HL-60 (cell line): ENCODE measurements at regions not wholly inside any gene's neighbourhood (a gene's known extent, or its start where the extent isn't known, plus 50 kb on each side); places are given as distances from the start of the nearest gene placed in this dataset.

Experiments
- DNase-seq, 2 experiments: peaks; one replicate each; pipeline ENCODE4 v3.0.0-alpha.2; 2010 to 2020; ENCODE audit warnings: low read depth in 1 of 2, low spot score in 1 of 2
- H3K27ac ChIP-seq: fragments of 250-450 bp; sonication (Bioruptor Pico); replicated peaks from 2 replicates; pipeline ENCODE4 v1.5.1; 2020; ENCODE audit warnings: mild to moderate bottlenecking, moderate library complexity
- H3K27me3 ChIP-seq: fragments of 250-450 bp; sonication (Bioruptor Pico); 2 replicates; pipeline ENCODE4 v1.5.1; 2021; ENCODE audit warnings: mild to moderate bottlenecking, moderate library complexity; ENCODE audit not compliant: insufficient read depth, poor library complexity, severe bottlenecking
- H3K4me3 ChIP-seq: replicated peaks from 2 replicates; pipeline ENCODE4 v1.5.1; 2011; ENCODE audit warnings: mild to moderate bottlenecking, control low read depth, low read length; ENCODE audit not compliant: insufficient read depth
- CTCF ChIP-seq: IDR thresholded peaks from one replicate; pipeline ENCODE4 v1.5.1; 2011; ENCODE audit warnings: low read length, control low read depth, inconsistent platforms; ENCODE audit not compliant: insufficient read depth
- GABPA ChIP-seq: IDR thresholded peaks from 2 replicates; pipeline ENCODE4 v1.6.1; 2012; ENCODE audit warnings: low read depth
- POLR2AphosphoS5 ChIP-seq: IDR thresholded peaks from 2 replicates; pipeline ENCODE4 v1.6.1; 2012; ENCODE audit warnings: low read depth
- REST ChIP-seq: IDR thresholded peaks from 2 replicates; pipeline ENCODE4 v1.6.1; 2012; ENCODE audit warnings: low read depth; ENCODE audit not compliant: insufficient replicate concordance
- SPI1 ChIP-seq: IDR thresholded peaks from 2 replicates; pipeline ENCODE4 v1.6.1; 2012; ENCODE audit warnings: low read depth, mild to moderate bottlenecking, borderline replicate concordance

GRCh38 chr6:22442826-22443225, 126.5 kb upstream of the HDGFL1 start:
- Histone ChIP-seq H3K27me3 (no peaks in the 10 kb centered on the region), H3K4me3 (no peak overlapping the region), H3K27ac (no peak overlapping the region)
- no peak for DNase-seq
- no peak for TF ChIP-seq SPI1

GRCh38 chr6:22444330-22444729, 125.0 kb upstream of the HDGFL1 start:
- Histone ChIP-seq H3K27me3 (no peaks in the 10 kb centered on the region), H3K27ac (no peak overlapping the region), H3K4me3 (no peak overlapping the region)
- no peak for DNase-seq
- TF ChIP-seq CTCF (no peak), POLR2AphosphoS5 (no peak), GABPA (no peak), SPI1 (no peak), REST (no peak)

- TF ChIP-seq GABPA (no peak), POLR2AphosphoS5 (no peak)
- no peak overlapping the region for H3K27ac ChIP-seq
- DNase-seq = peak in 1 of 2 experiments; percentile 2
Measured at GRCh38 chr6:22445946-22446345, 123.4 kb upstream of the HDGFL1 start.

GRCh38 chr6:22447249-22448196, 121.8 kb upstream of the HDGFL1 start:
- no peak overlapping the region for H3K4me3 ChIP-seq
- no peaks in the 10 kb centered on the region for H3K27me3 ChIP-seq
- no peak for DNase-seq
- H3K27ac ChIP-seq = no peak overlapping the region
- TF ChIP-seq SPI1 (no peak), POLR2AphosphoS5 (no peak), CTCF (no peak), GABPA (no peak), REST (no peak)

More at GRCh38 chr6:22445946-22446345, 123.4 kb upstream of the HDGFL1 start:
- Histone ChIP-seq H3K4me3 (no peak overlapping the region), H3K27me3 (no peaks in the 10 kb centered on the region)

- no peak for TF ChIP-seq REST
- no peak for TF ChIP-seq POLR2AphosphoS5
- no peak for TF ChIP-seq GABPA
- no peak for TF ChIP-seq SPI1
- no peak for TF ChIP-seq CTCF
- H3K27me3 ChIP-seq = no peaks in the 10 kb centered on the region
- DNase-seq = no peak
- H3K27ac ChIP-seq = no peak overlapping the region
- H3K4me3 ChIP-seq = no peak overlapping the region
Measured at GRCh38 chr6:22448291-22448711, 121.1 kb upstream of the HDGFL1 start.
